Spleen (tissue), 7 donors: ENCODE measurements at regions not wholly inside any gene's neighbourhood (a gene's known extent, or its start where the extent isn't known, plus 50 kb on each side); places are given as distances from the start of the nearest gene placed in this dataset.

Experiments
- CTCF ChIP-seq, 11 experiments: fragments of 200-600 bp in 7 of 11; fragments of 450-650 bp in 4 of 11; sonication (generic) in 4 of 11; IDR thresholded peaks in 8 of 11; conservative IDR thresholded peaks in 3 of 11; 1 replicate in 7 of 11; 2 replicates in 4 of 11; pipeline versions ENCODE4 v1.4.0 to v1.8.0; 2016 to 2021; ENCODE audit warnings: antibody characterized with exemption in 11 of 11, inconsistent platforms in 4 of 11, mild to moderate bottlenecking in 1 of 11
- POLR2A ChIP-seq, 3 donors: fragments of 450-650 bp; IDR thresholded peaks; one replicate each; pipeline ENCODE4 v1.5.1; 2017; ENCODE audit warnings: antibody characterized with exemption in 3 of 3, mild to moderate bottlenecking in 1 of 3
- POLR2AphosphoS5 ChIP-seq, 3 donors: sonication (generic); formaldehyde crosslinking; IDR thresholded peaks; one replicate each; pipeline ENCODE4 v1.5.1; 2017; ENCODE audit warnings: antibody characterized with exemption in 3 of 3
- donor health status: DM: no; HTN: no; CAD: no; lungs with moderate emphysema.
- donor health status: DM: no; HTN: no; CAD: no.
- donor health status: DM: no; HTN: no; CAD: no.

- TF ChIP-seq POLR2A (IDR thresholded peaks at IDR 0.05) (no peak), CTCF (IDR thresholded peaks at IDR 0.05 in 8 of 11, conservative IDR thresholded peaks at IDR 0.05 in 3 of 11) (no peak), POLR2AphosphoS5 (IDR thresholded peaks at IDR 0.05) (no peak)
Measured at GRCh38 chr18:4593459-4593858, 138.4 kb upstream of the DLGAP1 start.
